HCT116 (cell line): ENCODE measurements at regions not wholly inside any gene's neighbourhood (a gene's known extent, or its start where the extent isn't known, plus 50 kb on each side); places are given as distances from the start of the nearest gene placed in this dataset.

ENCODE experiments used
- ATAC-seq: fragments of 200-7000 bp; cut with Tn5 transposase; 2 replicates; pipeline ENCODE4 v1.9.1; 2020; ENCODE audit warnings: mild to moderate bottlenecking, moderate library complexity
- BruUV-seq: library from RNA; stranded (reverse); fragments of 400-500 nt; replicated peaks from 2 replicates; lab custom pipeline; 2021; lab: Mats Ljungman, UMichigan
- CTCF ChIA-PET: fragments of 300-600 bp; sonication (Branson Sonifier 250); formaldehyde crosslinking; loops from one replicate; lab custom pipeline; 2021; ENCODE audit warnings: antibody characterized with exemption; lab: Charles Lee
- POLR2A ChIA-PET: fragments of 300-600, 350-600 bp; sonication (Branson Sonifier 250); formaldehyde crosslinking; loops from one replicate; lab custom pipeline; 2021; ENCODE audit warnings: antibody characterized with exemption; lab: Charles Lee
- RAD21 ChIA-PET, 2 experiments: fragments of 300-600 bp; sonication (Branson Sonifier 250); formaldehyde crosslinking; loops; one replicate each; lab custom pipeline; 2023; ENCODE audit warnings: low total read pairs in 2 of 2; ENCODE audit not compliant: uncharacterized antibody in 2 of 2, unreplicated experiment in 2 of 2, low non-redundant PET in 1 of 2; lab: Charles Lee
- DNase-seq: peaks from one replicate; pipeline ENCODE4 v3.0.0-alpha.2; 2010; ENCODE audit warnings: low read depth, low spot score
- H2AFZ ChIP-seq: fragments of 200-600 bp; shearing (Covaris generic), sonication (generic); 2 replicates; pipeline ENCODE4 v1.6.1; 2017; ENCODE audit warnings: low read depth, mixed run types, mixed read lengths, antibody characterized with exemption, low read length; ENCODE audit not compliant: poor library complexity, severe bottlenecking
- H3K27ac ChIP-seq: 2 replicates; pipeline ENCODE4 v1.5.1; 2012; ENCODE audit warnings: low read depth, low read length
- H3K27me3 ChIP-seq: fragments of 200-600 bp; sonication (generic); 2 replicates; pipeline ENCODE4 v1.6.1; 2016; ENCODE audit warnings: mixed run types, low read length, mixed read lengths; ENCODE audit not compliant: insufficient read depth
- H3K36me3 ChIP-seq, 2 experiments: fragments of 200-500 bp in 1 of 2; fragments of 200-600 bp in 1 of 2; sonication (Bioruptor generic) in 1 of 2; sonication (generic) in 1 of 2; 2 replicates each; pipeline versions ENCODE4 v1.5.1 to v1.6.1; 2014 to 2016; ENCODE audit warnings: low read length in 2 of 2, inconsistent platforms in 1 of 2, mixed read lengths in 1 of 2, mixed run types in 1 of 2; ENCODE audit not compliant: insufficient read depth in 2 of 2, control insufficient read depth in 1 of 2
- H3K4me1 ChIP-seq, 2 experiments: fragments of 200-600 bp in 1 of 2; sonication (generic) in 1 of 2; 2 replicates each; pipeline versions ENCODE4 v1.5.1 to v1.6.1; 2012 to 2017; ENCODE audit warnings: low read length in 2 of 2, inconsistent platforms in 1 of 2, mild to moderate bottlenecking in 1 of 2, mixed read lengths in 1 of 2, mixed run types in 1 of 2, moderate library complexity in 1 of 2; ENCODE audit not compliant: insufficient read depth in 2 of 2, control insufficient read depth in 1 of 2
- H3K4me2 ChIP-seq: fragments of 200-600 bp; sonication (generic); 2 replicates; pipeline ENCODE4 v1.6.1; 2017; ENCODE audit warnings: mixed run types, low read length, mixed read lengths
- H3K4me3 ChIP-seq, 2 experiments: fragments of 200-600 bp in 1 of 2; sonication (generic) in 1 of 2; replicated peaks in 1 of 2; 2 replicates each; pipeline ENCODE4 v1.5.1; 2011 to 2016; ENCODE audit warnings: low read length in 2 of 2, control low read depth in 1 of 2, low read depth in 1 of 2, mild to moderate bottlenecking in 1 of 2, mixed read lengths in 1 of 2, mixed run types in 1 of 2
- H3K79me2 ChIP-seq: fragments of 200-600 bp; sonication (generic); 2 replicates; pipeline ENCODE4 v1.6.1; 2017; ENCODE audit warnings: mild to moderate bottlenecking, mixed run types, low read length, moderate library complexity, mixed read lengths; ENCODE audit not compliant: insufficient read depth
- H3K9ac ChIP-seq: fragments of 200-600 bp; sonication (generic); 2 replicates; pipeline ENCODE4 v1.6.1; 2016; ENCODE audit warnings: low read length, mixed read lengths
- H3K9me2 ChIP-seq: fragments of 200-600 bp; sonication (generic), shearing (Covaris generic); 2 replicates; pipeline ENCODE4 v1.6.1; 2017; ENCODE audit warnings: mixed run types, mild to moderate bottlenecking, moderate library complexity; ENCODE audit not compliant: insufficient read depth
- H3K9me3 ChIP-seq, 2 experiments: fragments of 200-500 bp in 1 of 2; fragments of 200-600 bp in 1 of 2; sonication (Bioruptor generic) in 1 of 2; sonication (generic) in 1 of 2; 2 replicates each; pipeline ENCODE4 v1.6.1; 2014 to 2017; ENCODE audit warnings: low read length in 2 of 2, mixed read lengths in 2 of 2, inconsistent platforms in 1 of 2, low read depth in 1 of 2, mild to moderate bottlenecking in 1 of 2, mixed run types in 1 of 2, moderate library complexity in 1 of 2; ENCODE audit not compliant: control insufficient read depth in 1 of 2, insufficient read depth in 1 of 2
- H4K20me1 ChIP-seq: fragments of 200-600 bp; sonication (generic), shearing (Covaris generic); 2 replicates; pipeline ENCODE4 v1.6.1; 2017; ENCODE audit warnings: mixed run types, mild to moderate bottlenecking, moderate library complexity; ENCODE audit not compliant: insufficient read depth
- CBX3 ChIP-seq: IDR thresholded peaks from 2 replicates; pipeline ENCODE4 v1.6.1; 2012; ENCODE audit warnings: low read depth
- CEBPB ChIP-seq: IDR thresholded peaks from 2 replicates; pipeline ENCODE4 v1.6.1; 2012; ENCODE audit warnings: low read depth
- EGR1 ChIP-seq: IDR thresholded peaks from 2 replicates; pipeline ENCODE4 v1.6.1; 2012; ENCODE audit warnings: low read depth
- ELF1 ChIP-seq: IDR thresholded peaks from 2 replicates; pipeline ENCODE4 v1.6.1; 2012; ENCODE audit warnings: low read depth, borderline replicate concordance
- EZH2 ChIP-seq: fragments of 200-600 bp; sonication (generic); IDR thresholded peaks from 2 replicates; pipeline ENCODE4 v1.6.1; 2017; ENCODE audit warnings: antibody characterized with exemption, mixed run types
- FOSL1 ChIP-seq: IDR thresholded peaks from 2 replicates; pipeline ENCODE4 v1.6.1; 2012; ENCODE audit warnings: low read depth
- JUND ChIP-seq: IDR thresholded peaks from 2 replicates; pipeline ENCODE4 v1.6.1; 2012
- RAD21 ChIP-seq: IDR thresholded peaks from 2 replicates; pipeline ENCODE4 v1.6.1; 2012; ENCODE audit warnings: low read depth, mild to moderate bottlenecking
- SIN3A ChIP-seq: IDR thresholded peaks from 2 replicates; pipeline ENCODE4 v1.6.1; 2012; ENCODE audit warnings: low read depth
- TCF7L2 ChIP-seq: IDR thresholded peaks from 2 replicates; pipeline ENCODE4 v1.7.0; 2011; ENCODE audit warnings: borderline replicate concordance, inconsistent platforms; ENCODE audit not compliant: insufficient read depth, insufficient read length; ENCODE audit errors: extremely low read depth
- YY1 ChIP-seq: IDR thresholded peaks from 2 replicates; pipeline ENCODE4 v1.6.1; 2011; ENCODE audit warnings: low read length, low read depth, moderate library complexity, mild to moderate bottlenecking; ENCODE audit not compliant: insufficient replicate concordance; ENCODE audit errors: extremely low read depth
- ZBTB33 ChIP-seq: IDR thresholded peaks from 2 replicates; pipeline ENCODE4 v1.6.1; 2011; ENCODE audit warnings: mild to moderate bottlenecking, low read length, moderate library complexity; ENCODE audit not compliant: insufficient replicate concordance; ENCODE audit errors: extremely low read depth
- ZFX ChIP-seq: fragments of 450-650 bp; IDR thresholded peaks from 2 replicates; pipeline ENCODE4 v1.6.1; 2017
- intact Hi-C: fragments of 100-400 bp; cut with micrococcal nuclease; formaldehyde crosslinking; loops from 2 replicates; pipeline ENCODE4 v1.10.0; 2022
- TF ChIP-seq, protein P1 (sequence below): IDR thresholded peaks from 2 replicates; pipeline ENCODE4 v1.6.1; 2012
- TF ChIP-seq, protein P2 (sequence below): IDR thresholded peaks from 2 replicates; pipeline ENCODE4 v1.6.1; 2012; ENCODE audit warnings: low read depth

DNA sequence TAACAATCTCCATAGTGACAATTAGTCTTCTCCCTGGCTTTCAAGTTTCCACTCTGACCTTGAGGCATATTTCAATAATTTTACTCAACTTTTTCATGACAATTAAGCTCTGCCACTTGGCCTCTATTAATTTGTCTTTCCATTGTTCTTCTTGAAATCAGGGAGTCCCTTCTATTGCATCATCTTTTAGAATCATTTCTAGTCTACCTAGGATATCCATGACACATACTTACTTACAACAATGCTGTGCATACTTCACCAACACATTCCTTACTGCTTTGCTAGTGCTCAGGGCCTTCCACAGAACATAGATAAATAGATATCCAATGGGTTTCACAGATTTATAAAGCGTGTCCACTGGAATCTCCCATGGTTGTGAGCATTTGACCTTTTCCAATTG lies 331.5 kb upstream of the LRP1B start:
- no TSS peak for BruUV-seq
- no peaks in the 10 kb centered on the region for H3K79me2 ChIP-seq
- H3K27ac ChIP-seq, result no peak overlapping the region
- H3K4me1 ChIP-seq, result no peaks in the 10 kb centered on the region
- no peaks in the 10 kb centered on the region for H4K20me1 ChIP-seq
- ChIA-PET POLR2A (no interaction called here), CTCF (no interaction called here), RAD21 (no interaction called here)
- H3K9ac ChIP-seq, result no peak overlapping the region
- intact Hi-C loops, result no loop called here
- no peak overlapping the region for H3K4me3 ChIP-seq
- DNase-seq (no peak), ATAC-seq (no peak)
- no peaks in the 10 kb centered on the region for H3K27me3 ChIP-seq
- no peaks in the 10 kb centered on the region for H3K9me3 ChIP-seq
- no peak overlapping the region for H2AFZ ChIP-seq
- no peaks in the 10 kb centered on the region for H3K36me3 ChIP-seq
- no peaks in the 10 kb centered on the region for H3K9me2 ChIP-seq
- no peak for TF ChIP-seq CBX3
- TF ChIP-seq TCF7L2, result no peak
- no peak for TF ChIP-seq RAD21
- TF ChIP-seq FOSL1, result no peak
- TF ChIP-seq SIN3A, result no peak
- no peak for TF ChIP-seq EZH2
- no peak for TF ChIP-seq ZBTB33
- no peak for TF ChIP-seq EGR1
- TF ChIP-seq CEBPB, result no peak
- no peak overlapping the region for H3K4me2 ChIP-seq

DNA sequence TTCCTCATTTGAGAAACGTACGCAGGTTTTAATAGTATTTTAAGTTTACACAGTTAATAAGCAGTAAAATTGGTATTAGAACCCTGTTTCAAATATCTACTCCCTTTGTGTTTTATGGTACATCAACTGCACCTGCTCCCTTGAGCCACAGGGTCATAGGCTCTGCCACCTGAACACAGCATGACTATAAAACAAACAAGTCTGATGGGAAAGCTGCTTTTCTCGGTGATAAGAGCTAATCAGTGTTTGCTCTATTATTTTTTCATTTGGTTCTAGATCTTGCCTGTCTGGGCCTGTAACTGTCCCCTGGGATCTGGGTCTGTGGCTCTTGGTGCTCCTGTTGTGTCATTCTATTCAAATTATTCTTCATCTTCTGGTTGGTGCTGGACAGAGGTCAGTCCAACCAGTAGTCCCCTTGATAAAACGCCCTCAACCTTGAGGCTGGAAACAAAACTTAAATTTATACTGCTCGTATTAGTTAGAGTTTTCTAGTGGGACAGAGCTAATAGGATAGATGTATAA lies 314.8 kb upstream of the LRP1B start:
- H3K9ac ChIP-seq, result no peak overlapping the region
- no peak overlapping the region for H3K4me3 ChIP-seq
- H4K20me1 ChIP-seq, result no peaks in the 10 kb centered on the region
- ChIA-PET POLR2A (no interaction called here), RAD21 (no interaction called here), CTCF (no interaction called here)
- no peaks in the 10 kb centered on the region for H3K79me2 ChIP-seq
- H3K36me3 ChIP-seq, result no peaks in the 10 kb centered on the region
- H2AFZ ChIP-seq, result no peak overlapping the region
- H3K4me1 ChIP-seq, result no peaks in the 10 kb centered on the region
- no peaks in the 10 kb centered on the region for H3K9me3 ChIP-seq
- no peak overlapping the region for H3K27ac ChIP-seq
- ATAC-seq (no peak), DNase-seq (no peak)
- BruUV-seq, result no TSS peak
- no peaks in the 10 kb centered on the region for H3K9me2 ChIP-seq
- intact Hi-C loops, result no loop called here
- TF ChIP-seq SIN3A (no peak), EGR1 (no peak), CEBPB (no peak), ZFX (no peak), YY1 (no peak), ELF1 (no peak), FOSL1 (no peak), RAD21 (no peak), JUND (no peak), CBX3 (no peak)
- TF ChIP-seq, protein P1, sequence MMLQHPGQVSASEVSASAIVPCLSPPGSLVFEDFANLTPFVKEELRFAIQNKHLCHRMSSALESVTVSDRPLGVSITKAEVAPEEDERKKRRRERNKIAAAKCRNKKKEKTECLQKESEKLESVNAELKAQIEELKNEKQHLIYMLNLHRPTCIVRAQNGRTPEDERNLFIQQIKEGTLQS, result no peak
- TF ChIP-seq, protein P2, sequence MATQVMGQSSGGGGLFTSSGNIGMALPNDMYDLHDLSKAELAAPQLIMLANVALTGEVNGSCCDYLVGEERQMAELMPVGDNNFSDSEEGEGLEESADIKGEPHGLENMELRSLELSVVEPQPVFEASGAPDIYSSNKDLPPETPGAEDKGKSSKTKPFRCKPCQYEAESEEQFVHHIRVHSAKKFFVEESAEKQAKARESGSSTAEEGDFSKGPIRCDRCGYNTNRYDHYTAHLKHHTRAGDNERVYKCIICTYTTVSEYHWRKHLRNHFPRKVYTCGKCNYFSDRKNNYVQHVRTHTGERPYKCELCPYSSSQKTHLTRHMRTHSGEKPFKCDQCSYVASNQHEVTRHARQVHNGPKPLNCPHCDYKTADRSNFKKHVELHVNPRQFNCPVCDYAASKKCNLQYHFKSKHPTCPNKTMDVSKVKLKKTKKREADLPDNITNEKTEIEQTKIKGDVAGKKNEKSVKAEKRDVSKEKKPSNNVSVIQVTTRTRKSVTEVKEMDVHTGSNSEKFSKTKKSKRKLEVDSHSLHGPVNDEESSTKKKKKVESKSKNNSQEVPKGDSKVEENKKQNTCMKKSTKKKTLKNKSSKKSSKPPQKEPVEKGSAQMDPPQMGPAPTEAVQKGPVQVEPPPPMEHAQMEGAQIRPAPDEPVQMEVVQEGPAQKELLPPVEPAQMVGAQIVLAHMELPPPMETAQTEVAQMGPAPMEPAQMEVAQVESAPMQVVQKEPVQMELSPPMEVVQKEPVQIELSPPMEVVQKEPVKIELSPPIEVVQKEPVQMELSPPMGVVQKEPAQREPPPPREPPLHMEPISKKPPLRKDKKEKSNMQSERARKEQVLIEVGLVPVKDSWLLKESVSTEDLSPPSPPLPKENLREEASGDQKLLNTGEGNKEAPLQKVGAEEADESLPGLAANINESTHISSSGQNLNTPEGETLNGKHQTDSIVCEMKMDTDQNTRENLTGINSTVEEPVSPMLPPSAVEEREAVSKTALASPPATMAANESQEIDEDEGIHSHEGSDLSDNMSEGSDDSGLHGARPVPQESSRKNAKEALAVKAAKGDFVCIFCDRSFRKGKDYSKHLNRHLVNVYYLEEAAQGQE, result no peak
- no peak overlapping the region for H3K4me2 ChIP-seq
- H3K27me3 ChIP-seq, result no peaks in the 10 kb centered on the region
